WERI-Rb-1 (cell line): ENCODE measurements at regions not wholly inside any gene's neighbourhood (a gene's known extent, or its start where the extent isn't known, plus 50 kb on each side); places are given as distances from the start of the nearest gene placed in this dataset.
A peak's percentile ranks its signal among the peaks of the same experiment; 100 is the strongest.
"Not testable (repeated sequence)": the region's sequence is repeated elsewhere in the genome, so short reads cannot be mapped to it uniquely, and the experiment has no call there.

Experiments used
- DNase-seq: peaks from one replicate; pipeline ENCODE4 v3.0.0-alpha.2; 2020
- H3K27ac ChIP-seq: fragments of 250-450 bp; sonication (Bioruptor Pico); 2 replicates; pipeline ENCODE4 v1.5.1; 2020; ENCODE audit warnings: mild to moderate bottlenecking, moderate library complexity
- H3K27me3 ChIP-seq: fragments of 250-450 bp; sonication (Bioruptor Pico); 2 replicates; pipeline ENCODE4 v1.5.1; 2021; ENCODE audit warnings: mild to moderate bottlenecking, low read depth, moderate library complexity; ENCODE audit not compliant: insufficient read depth, severe bottlenecking
- H3K36me3 ChIP-seq: fragments of 250-450 bp; sonication (Bioruptor Pico); 2 replicates; pipeline ENCODE4 v1.5.1; 2020; ENCODE audit warnings: mild to moderate bottlenecking, moderate library complexity
- H3K4me3 ChIP-seq: 2 replicates; pipeline ENCODE4 v1.5.1; 2011; ENCODE audit warnings: low read depth, mild to moderate bottlenecking, control low read depth, low read length
- H3K9me3 ChIP-seq: fragments of 250-450 bp; sonication (Bioruptor Pico); 2 replicates; pipeline ENCODE4 v1.5.1; 2021; ENCODE audit warnings: mild to moderate bottlenecking, moderate library complexity; ENCODE audit not compliant: severe bottlenecking
- TF ChIP-seq, protein P1 (sequence below): IDR thresholded peaks from 2 replicates; pipeline ENCODE4 v1.5.1; 2011; ENCODE audit warnings: low read depth, mild to moderate bottlenecking, control low read depth, inconsistent platforms, low read length

DNA sequence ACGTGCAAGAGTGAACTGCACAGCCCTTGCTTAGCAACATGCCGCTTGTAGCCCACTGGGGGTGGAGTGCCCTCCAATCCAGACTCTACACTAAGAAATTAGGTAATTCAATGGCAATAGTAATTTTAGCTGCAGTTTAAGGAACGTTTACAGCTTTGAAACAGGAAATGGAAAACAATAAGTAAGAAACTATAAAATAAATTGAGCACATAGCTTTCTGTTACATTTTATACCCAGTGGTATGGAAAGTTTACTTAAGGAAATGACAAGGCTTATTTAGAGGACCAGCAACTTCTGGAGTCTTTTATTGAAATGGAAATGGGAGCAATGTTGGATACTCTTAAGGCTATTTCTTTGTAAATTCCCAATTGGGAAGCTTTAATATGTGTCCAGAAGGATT, 373.2 kb downstream of the KCNRG start:
- no peak for DNase-seq
- no peaks in the 10 kb centered on the region for H3K36me3 ChIP-seq
- no peaks in the 10 kb centered on the region for H3K27me3 ChIP-seq
- H3K27ac ChIP-seq = peak overlapping the region; percentile 33; the same call in 1 of the 2 replicates
- no peaks in the 10 kb centered on the region for H3K9me3 ChIP-seq
- no peak overlapping the region for H3K4me3 ChIP-seq
- TF ChIP-seq, protein P1, sequence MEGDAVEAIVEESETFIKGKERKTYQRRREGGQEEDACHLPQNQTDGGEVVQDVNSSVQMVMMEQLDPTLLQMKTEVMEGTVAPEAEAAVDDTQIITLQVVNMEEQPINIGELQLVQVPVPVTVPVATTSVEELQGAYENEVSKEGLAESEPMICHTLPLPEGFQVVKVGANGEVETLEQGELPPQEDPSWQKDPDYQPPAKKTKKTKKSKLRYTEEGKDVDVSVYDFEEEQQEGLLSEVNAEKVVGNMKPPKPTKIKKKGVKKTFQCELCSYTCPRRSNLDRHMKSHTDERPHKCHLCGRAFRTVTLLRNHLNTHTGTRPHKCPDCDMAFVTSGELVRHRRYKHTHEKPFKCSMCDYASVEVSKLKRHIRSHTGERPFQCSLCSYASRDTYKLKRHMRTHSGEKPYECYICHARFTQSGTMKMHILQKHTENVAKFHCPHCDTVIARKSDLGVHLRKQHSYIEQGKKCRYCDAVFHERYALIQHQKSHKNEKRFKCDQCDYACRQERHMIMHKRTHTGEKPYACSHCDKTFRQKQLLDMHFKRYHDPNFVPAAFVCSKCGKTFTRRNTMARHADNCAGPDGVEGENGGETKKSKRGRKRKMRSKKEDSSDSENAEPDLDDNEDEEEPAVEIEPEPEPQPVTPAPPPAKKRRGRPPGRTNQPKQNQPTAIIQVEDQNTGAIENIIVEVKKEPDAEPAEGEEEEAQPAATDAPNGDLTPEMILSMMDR = no peak

DNA sequence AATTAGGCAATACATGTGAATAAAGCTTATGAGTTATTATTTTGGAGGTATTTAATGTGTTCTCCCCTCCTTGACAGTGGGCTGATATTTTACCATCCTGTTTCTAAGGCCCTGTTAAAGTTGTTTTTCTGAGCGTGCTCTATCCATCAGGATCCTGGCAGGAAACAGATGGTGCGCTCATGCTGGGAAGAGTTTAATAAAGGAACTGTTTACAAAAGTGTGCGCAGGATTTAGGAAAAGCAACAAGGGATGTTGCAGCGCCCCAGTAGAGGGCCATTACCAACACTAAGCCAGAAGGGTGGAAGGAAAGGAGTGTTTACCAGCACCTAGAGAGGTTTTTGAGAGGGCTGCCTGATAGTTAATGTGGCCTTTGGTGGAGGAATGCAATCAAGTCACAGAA, 374.5 kb downstream of the KCNRG start:
- TF ChIP-seq, protein P1 = no peak
- peak; percentile 56 for DNase-seq
- Histone ChIP-seq H3K9me3 (no peaks in the 10 kb centered on the region), H3K27me3 (no peaks in the 10 kb centered on the region), H3K36me3 (no peaks in the 10 kb centered on the region), H3K27ac (peak overlapping the region; percentile 89), H3K4me3 (no peak overlapping the region; the same call in 1 of the 2 replicates)

DNA sequence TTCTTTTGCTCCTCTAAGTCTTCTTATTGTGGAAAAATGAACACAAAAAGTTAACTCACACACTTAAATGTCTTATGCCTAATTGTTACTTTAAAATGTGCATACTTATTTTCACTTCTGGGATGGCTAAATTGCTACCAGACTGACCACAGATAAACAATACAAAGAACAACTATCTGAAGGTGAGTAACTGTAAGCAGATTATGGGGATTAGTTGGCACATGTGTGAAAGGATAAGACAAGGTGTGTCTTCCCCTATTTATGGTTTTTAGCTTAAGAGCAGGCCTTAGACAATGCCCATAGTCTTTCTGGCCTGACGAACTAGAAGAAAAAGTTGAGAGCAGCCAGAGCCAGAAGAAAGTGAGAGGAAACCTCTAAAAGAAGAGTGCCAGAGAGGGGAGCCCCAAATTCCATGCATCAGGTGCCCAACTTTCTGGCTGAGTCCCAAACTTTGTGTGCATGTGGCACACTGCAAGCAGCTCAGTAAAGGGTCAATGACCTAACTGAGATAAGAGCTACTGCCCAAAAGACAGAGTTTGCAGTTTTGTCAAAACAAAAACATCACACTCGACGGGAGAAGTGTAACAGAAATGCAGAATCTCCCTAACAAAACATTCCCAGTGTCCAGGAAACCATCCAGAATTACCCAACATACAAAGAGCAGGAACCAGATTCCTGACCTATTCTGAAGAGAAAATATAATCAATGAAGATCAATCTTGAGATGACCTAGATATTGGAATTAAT, 375.4 kb downstream of the KCNRG start:
- no peak overlapping the region for H3K4me3 ChIP-seq
- TF ChIP-seq, protein P1 = no peak
- peak overlapping the region; percentile 89 for H3K27ac ChIP-seq
- H3K27me3 ChIP-seq = no peaks in the 10 kb centered on the region
- no peaks in the 10 kb centered on the region for H3K9me3 ChIP-seq
- no peaks in the 10 kb centered on the region for H3K36me3 ChIP-seq
- DNase-seq = no peak

DNA sequence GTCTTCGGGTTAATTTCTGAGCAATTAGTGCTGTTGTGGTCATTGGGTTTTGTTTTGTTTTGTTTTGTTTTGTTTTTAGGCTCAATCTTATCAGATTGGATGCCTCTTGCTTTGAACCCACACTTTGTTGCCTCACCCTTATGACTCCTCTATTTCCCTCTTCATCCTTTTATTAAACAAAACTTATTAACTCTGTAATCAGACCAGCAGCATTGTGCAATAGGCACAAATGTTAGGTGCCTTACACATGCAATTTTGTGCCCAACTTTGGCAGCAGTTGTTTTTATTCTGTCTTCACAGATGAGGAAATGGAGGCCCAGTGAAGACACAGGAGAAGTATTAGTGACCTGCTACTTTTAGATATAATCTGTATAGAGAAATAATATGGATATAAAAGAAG, 377.7 kb downstream of the KCNRG start:
- TF ChIP-seq, protein P1 = no peak
- no peaks in the 10 kb centered on the region for H3K9me3 ChIP-seq
- peak overlapping the region; percentile 38 for H3K27ac ChIP-seq
- H3K27me3 ChIP-seq = no peaks in the 10 kb centered on the region
- no peaks in the 10 kb centered on the region for H3K36me3 ChIP-seq
- DNase-seq = no peak
- H3K4me3 ChIP-seq = no peak overlapping the region

DNA sequence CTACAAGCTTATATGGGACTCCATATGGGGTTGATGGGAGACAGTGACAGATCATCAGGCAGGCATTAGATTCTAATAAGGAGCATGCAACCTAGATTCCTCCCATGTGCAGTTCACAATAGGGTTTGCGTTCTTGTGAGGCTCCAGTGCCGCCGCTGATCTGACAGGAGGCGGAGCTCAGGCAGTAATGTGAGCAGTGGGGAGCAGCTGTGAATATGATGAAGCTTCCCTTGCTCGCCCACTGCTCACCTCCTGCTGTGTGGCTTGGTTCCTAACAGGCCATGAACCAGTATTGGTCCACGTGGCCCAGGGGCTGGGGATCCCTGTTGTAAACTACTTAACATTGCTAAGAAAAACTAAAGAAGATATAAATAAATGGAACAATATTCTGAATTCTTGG, 378.4 kb downstream of the KCNRG start:
- H3K9me3 ChIP-seq = no peaks in the 10 kb centered on the region
- no peak overlapping the region for H3K4me3 ChIP-seq
- peak; percentile 84 for DNase-seq
- no peaks in the 10 kb centered on the region for H3K27me3 ChIP-seq
- H3K36me3 ChIP-seq = no peaks in the 10 kb centered on the region
- TF ChIP-seq, protein P1 = no peak
- H3K27ac ChIP-seq = peak overlapping the region; percentile 38

- no peak overlapping the region for H3K4me3 ChIP-seq
- TF ChIP-seq, protein P1 = no peak
- H3K9me3 ChIP-seq = no peaks in the 10 kb centered on the region
- DNase-seq = no peak
- peak overlapping the region; percentile 43 for H3K27ac ChIP-seq
- no peaks in the 10 kb centered on the region for H3K27me3 ChIP-seq
- H3K36me3 ChIP-seq = no peaks in the 10 kb centered on the region
These were observed 380.8 kb downstream of the KCNRG start for GRCh38 chr13:50396001-50396400.

DNA sequence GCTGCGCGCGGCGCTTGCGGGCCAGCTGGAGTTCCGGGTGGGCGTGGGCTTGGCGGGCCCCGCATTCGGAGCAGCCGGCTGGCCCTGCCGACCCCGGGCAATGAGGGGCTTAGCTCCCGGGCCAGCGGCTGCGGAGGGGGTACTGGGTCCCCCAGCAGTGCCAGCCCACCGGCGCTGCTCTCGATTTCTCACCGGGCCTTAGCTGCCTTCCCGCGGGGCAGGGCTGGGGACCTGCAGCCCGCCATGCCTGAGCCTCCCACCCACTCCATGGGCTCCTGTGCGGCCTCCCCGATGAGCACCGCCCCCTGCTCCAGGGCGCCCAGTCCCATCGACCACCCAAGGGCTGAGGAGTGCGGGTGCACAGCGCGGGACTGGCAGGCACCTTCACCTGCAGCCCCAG, 381.4 kb downstream of the KCNRG start:
- H3K36me3 ChIP-seq, H3K27me3 ChIP-seq, H3K4me3 ChIP-seq, H3K9me3 ChIP-seq, DNase-seq: not testable (repeated sequence)
- peak overlapping the region; percentile 43; the same call in 1 of the 2 replicates for H3K27ac ChIP-seq
